ENCODE measurements at regions not wholly inside any gene's neighbourhood (a gene's known extent, or its start where the extent isn't known, plus 50 kb on each side); places are given as distances from the start of the nearest gene placed in this dataset.
"Not testable (repeated sequence)": the region's sequence is repeated elsewhere in the genome, so short reads cannot be mapped to it uniquely, and the experiment has no call there.

GRCh38 chrX:52265713-52266112 lies 81.0 kb downstream of the MAGED4 start:
- peaks cover 31% of the 10 kb centered on the region for H3K27me3 ChIP-seq
- H3K27ac ChIP-seq: no peak overlapping the region
- peaks cover 0 to 6% of the 10 kb centered on the region in 2 donors for H3K4me1 ChIP-seq (replicated peaks in 1 of 2)
- 61 to 72% (median 70%) methylated on average over 3 to 4 of the region's 4 CpGs for WGBS, 4 donors
- H3K36me3 ChIP-seq (replicated peaks in 1 of 2): no peaks in the 10 kb centered on the region
- no peaks in the 10 kb centered on the region for H3K9me3 ChIP-seq (replicated peaks in 1 of 3)
- DNase-seq: no peak
- intact Hi-C loops (cut with DNase I): no loop called here
- no peak overlapping the region for H3K4me3 ChIP-seq
- TF ChIP-seq CTCF (IDR thresholded peaks at IDR 0.05) (no peak), POLR2A (IDR thresholded peaks at IDR 0.05) (no peak)

GRCh38 chrX:52268502-52268901 lies 83.8 kb downstream of the MAGED4 start:
- 67 to 85% (median 77%) methylated on average over 1 of the region's 1 CpG for WGBS, 4 donors
- H3K4me3 ChIP-seq; H3K27ac ChIP-seq; H3K36me3 ChIP-seq (replicated peaks in 1 of 2); DNase-seq; H3K4me1 ChIP-seq (replicated peaks in 1 of 2); H3K9me3 ChIP-seq (replicated peaks in 1 of 3); intact Hi-C loops (cut with DNase I): not testable (repeated sequence)
- peaks cover 35% of the 10 kb centered on the region for H3K27me3 ChIP-seq

- no peak for DNase-seq
- Histone ChIP-seq H3K9me3 (replicated peaks in 1 of 3) (no peaks in the 10 kb centered on the region), H3K27ac (no peak overlapping the region), H3K27me3 (peaks cover 38% of the 10 kb centered on the region), H3K4me1 (replicated peaks in 1 of 2) (no peaks in the 10 kb centered on the region), H3K36me3 (replicated peaks in 1 of 2) (no peaks in the 10 kb centered on the region), H3K4me3 (no peak overlapping the region)
- intact Hi-C loops (cut with DNase I): no loop called here
- WGBS, 4 donors: 25 to 34% (median 28%) methylated on average over 4 of the region's 4 CpGs
- TF ChIP-seq POLR2A (IDR thresholded peaks at IDR 0.05): no peak
- no peak for TF ChIP-seq CTCF (IDR thresholded peaks at IDR 0.05)
Observed at GRCh38 chrX:52270453-52271116, 85.9 kb downstream of the MAGED4 start.

GRCh38 chrX:52271206-52271605 lies 86.5 kb downstream of the MAGED4 start:
- H3K27ac ChIP-seq: no peak overlapping the region
- H3K9me3 ChIP-seq (replicated peaks in 1 of 3): no peaks in the 10 kb centered on the region
- no peak for TF ChIP-seq CTCF (IDR thresholded peaks at IDR 0.05)
- TF ChIP-seq POLR2A (IDR thresholded peaks at IDR 0.05): no peak
- no peak for DNase-seq
- no peaks in the 10 kb centered on the region for H3K4me1 ChIP-seq (replicated peaks in 1 of 2)
- H3K4me3 ChIP-seq: no peak overlapping the region
- 30 to 69% (median 44%) methylated on average over 2 of the region's 2 CpGs for WGBS, 4 donors
- H3K36me3 ChIP-seq (replicated peaks in 1 of 2): no peaks in the 10 kb centered on the region
- intact Hi-C loops (cut with DNase I): no loop called here
- H3K27me3 ChIP-seq: peaks cover 33% of the 10 kb centered on the region

- Histone ChIP-seq H3K4me1 (replicated peaks in 1 of 2) (no peaks in the 10 kb centered on the region), H3K27me3 (peaks cover 23% of the 10 kb centered on the region), H3K4me3 (no peak overlapping the region), H3K9me3 (replicated peaks in 1 of 3) (peaks cover 0 to 5% (median 0%) of the 10 kb centered on the region in 3 donors), H3K27ac (no peak overlapping the region), H3K36me3 (replicated peaks in 1 of 2) (no peaks in the 10 kb centered on the region)
- intact Hi-C loops (cut with DNase I): no loop called here
- 63 to 75% (median 67%) methylated on average over 8 of the region's 8 CpGs for WGBS, 4 donors
- TF ChIP-seq POLR2A (IDR thresholded peaks at IDR 0.05) (no peak), CTCF (IDR thresholded peaks at IDR 0.05) (no peak)
- no peak for DNase-seq
Observed at GRCh38 chrX:52277666-52278065, 91.2 kb upstream of the XAGE2 start.

Measured in adrenal gland (tissue), 9 donors.